IPS-20b (cell line): ENCODE measurements at regions not wholly inside any gene's neighbourhood (a gene's known extent, or its start where the extent isn't known, plus 50 kb on each side); places are given as distances from the start of the nearest gene placed in this dataset.

Experiments used
- H3K27ac ChIP-seq: one replicate; pipeline ENCODE4 v1.5.1; 2013; ENCODE audit warnings: low read length
- H3K27me3 ChIP-seq: 2 replicates; pipeline ENCODE4 v1.6.1; 2013; ENCODE audit warnings: mild to moderate bottlenecking, low read length, inconsistent platforms; ENCODE audit not compliant: insufficient read depth
- H3K36me3 ChIP-seq: 2 replicates; pipeline ENCODE4 v1.6.1; 2013; ENCODE audit warnings: low read depth, mild to moderate bottlenecking, inconsistent platforms, low read length, moderate library complexity; ENCODE audit not compliant: insufficient read depth
- H3K4me1 ChIP-seq: 2 replicates; pipeline ENCODE4 v1.6.1; 2013; ENCODE audit warnings: mild to moderate bottlenecking, control low read depth, inconsistent platforms, low read length, moderate library complexity; ENCODE audit not compliant: insufficient read depth
- H3K4me3 ChIP-seq: 2 replicates; pipeline ENCODE4 v1.5.1; 2013; ENCODE audit warnings: mild to moderate bottlenecking, low read length, inconsistent platforms
- H3K9ac ChIP-seq: 2 replicates; pipeline ENCODE4 v1.6.1; 2013; ENCODE audit warnings: low read depth, mild to moderate bottlenecking, inconsistent platforms, low read length, moderate library complexity
- H3K9me3 ChIP-seq: 2 replicates; pipeline ENCODE4 v1.6.1; 2013; ENCODE audit warnings: mild to moderate bottlenecking, low read depth, low read length, inconsistent platforms; ENCODE audit not compliant: insufficient read depth

- Histone ChIP-seq H3K36me3 (no peaks in the 10 kb centered on the region), H3K9me3 (no peaks in the 10 kb centered on the region), H3K4me3 (no peak overlapping the region), H3K9ac (no peak overlapping the region), H3K27me3 (peaks cover 47% of the 10 kb centered on the region), H3K4me1 (peaks cover 3% of the 10 kb centered on the region; the same call in 1 of the 2 replicates), H3K27ac (no peak overlapping the region)
These were observed 201.7 kb upstream of the MSX2 start for GRCh38 chr5:174522480-174523260.

GRCh38 chr5:174523311-174524071 lies 200.9 kb upstream of the MSX2 start:
- Histone ChIP-seq H3K27ac (no peak overlapping the region), H3K9me3 (no peaks in the 10 kb centered on the region), H3K9ac (no peak overlapping the region), H3K36me3 (no peaks in the 10 kb centered on the region), H3K4me3 (no peak overlapping the region), H3K4me1 (peaks cover 3% of the 10 kb centered on the region; the same call in 1 of the 2 replicates), H3K27me3 (peaks cover 47% of the 10 kb centered on the region)

GRCh38 chr5:174524351-174524750 lies 200.0 kb upstream of the MSX2 start:
- Histone ChIP-seq H3K4me3 (no peak overlapping the region), H3K27me3 (peaks cover 42% of the 10 kb centered on the region), H3K9ac (no peak overlapping the region), H3K36me3 (no peaks in the 10 kb centered on the region), H3K27ac (no peak overlapping the region), H3K9me3 (no peaks in the 10 kb centered on the region), H3K4me1 (peaks cover 3% of the 10 kb centered on the region; the same call in 1 of the 2 replicates)

- H3K27me3 ChIP-seq, result peaks cover 32% of the 10 kb centered on the region
- no peak overlapping the region for H3K27ac ChIP-seq
- no peaks in the 10 kb centered on the region for H3K9me3 ChIP-seq
- no peak overlapping the region for H3K9ac ChIP-seq
- no peak overlapping the region for H3K4me3 ChIP-seq
- no peaks in the 10 kb centered on the region for H3K36me3 ChIP-seq
- no peaks in the 10 kb centered on the region for H3K4me1 ChIP-seq
These were observed 198.2 kb upstream of the MSX2 start for GRCh38 chr5:174526177-174526576.

- H3K27me3 ChIP-seq, result peaks cover 24% of the 10 kb centered on the region; the same call in 1 of the 2 replicates
- H3K36me3 ChIP-seq, result no peaks in the 10 kb centered on the region
- no peak overlapping the region for H3K9ac ChIP-seq
- no peak overlapping the region for H3K4me3 ChIP-seq
- H3K27ac ChIP-seq, result no peak overlapping the region
- no peaks in the 10 kb centered on the region for H3K9me3 ChIP-seq
- H3K4me1 ChIP-seq, result peaks cover 10% of the 10 kb centered on the region
These were observed 196.4 kb upstream of the MSX2 start for GRCh38 chr5:174527916-174528540.

- Histone ChIP-seq H3K27me3 (peaks cover 28% of the 10 kb centered on the region), H3K27ac (no peak overlapping the region), H3K9ac (no peak overlapping the region), H3K36me3 (no peaks in the 10 kb centered on the region), H3K9me3 (no peaks in the 10 kb centered on the region), H3K4me3 (no peak overlapping the region), H3K4me1 (peaks cover 10% of the 10 kb centered on the region)
These were observed 195.4 kb upstream of the MSX2 start for GRCh38 chr5:174528821-174529544.

GRCh38 chr5:174529925-174530681 lies 194.3 kb upstream of the MSX2 start:
- Histone ChIP-seq H3K27me3 (peaks cover 34% of the 10 kb centered on the region), H3K4me3 (no peak overlapping the region), H3K36me3 (no peaks in the 10 kb centered on the region), H3K9ac (no peak overlapping the region), H3K9me3 (no peaks in the 10 kb centered on the region), H3K27ac (no peak overlapping the region), H3K4me1 (peaks cover 10% of the 10 kb centered on the region)

GRCh38 chr5:174531782-174532191 lies 192.6 kb upstream of the MSX2 start:
- Histone ChIP-seq H3K27ac (no peak overlapping the region), H3K4me1 (peaks cover 17% of the 10 kb centered on the region), H3K27me3 (peaks cover 34% of the 10 kb centered on the region), H3K9ac (peak overlapping the region; percentile 28; the same call in 1 of the 2 replicates), H3K9me3 (no peaks in the 10 kb centered on the region), H3K4me3 (peak overlapping the region; percentile 25; the same call in 1 of the 2 replicates), H3K36me3 (no peaks in the 10 kb centered on the region)

GRCh38 chr5:174532455-174533453 lies 191.6 kb upstream of the MSX2 start:
- H3K9me3 ChIP-seq, result no peaks in the 10 kb centered on the region
- peak overlapping the region; percentile 25; the same call in 1 of the 2 replicates for H3K4me3 ChIP-seq
- H3K27me3 ChIP-seq, result peaks cover 34% of the 10 kb centered on the region
- H3K4me1 ChIP-seq, result peaks cover 17% of the 10 kb centered on the region
- H3K9ac ChIP-seq, result peak overlapping the region; percentile 35; the same call in 1 of the 2 replicates
- H3K36me3 ChIP-seq, result no peaks in the 10 kb centered on the region
- H3K27ac ChIP-seq, result no peak overlapping the region

- Histone ChIP-seq H3K4me1 (peaks cover 17% of the 10 kb centered on the region), H3K9me3 (no peaks in the 10 kb centered on the region), H3K9ac (no peak overlapping the region), H3K27ac (no peak overlapping the region), H3K4me3 (no peak overlapping the region), H3K36me3 (no peaks in the 10 kb centered on the region), H3K27me3 (peaks cover 34% of the 10 kb centered on the region)
These were observed 190.6 kb upstream of the MSX2 start for GRCh38 chr5:174533751-174534241.
